T-cell (primary cell): ENCODE measurements at regions not wholly inside any gene's neighbourhood (a gene's known extent, or its start where the extent isn't known, plus 50 kb on each side); places are given as distances from the start of the nearest gene placed in this dataset.
"Not testable (repeated sequence)": the region's sequence is repeated elsewhere in the genome, so short reads cannot be mapped to it uniquely, and the experiment has no call there.

Source experiments
- ATAC-seq, 4 experiments: fragments of 200-7000 bp in 3 of 4; fragments of 150-1000 bp in 1 of 4; cut with Tn5 transposase; replicated peaks in 1 of 4; 1 replicate in 3 of 4; 2 replicates in 1 of 4; pipeline ENCODE4 v1.10.0; 2021; ENCODE audit warnings: moderate library complexity in 3 of 4, mild to moderate bottlenecking in 2 of 4, moderate number of reproducible peaks in 1 of 4
- CTCF ChIA-PET, 2 donors: fragments of 300-600 bp; sonication (Branson Sonifier 250); formaldehyde crosslinking; loops; one replicate each; lab custom pipeline; 2022; ENCODE audit warnings: antibody characterized with exemption in 2 of 2; lab: Charles Lee
- POLR2A ChIA-PET, 2 donors: fragments of 300-600 bp; sonication (Branson Sonifier 250); formaldehyde crosslinking; loops; one replicate each; lab custom pipeline; 2022; ENCODE audit warnings: antibody characterized with exemption in 2 of 2; lab: Charles Lee
- DNase-seq, 35 experiments: peaks; one replicate each; pipeline versions ENCODE4 v3.0.0 to v3.0.0-alpha.2; 2013 to 2023
- H3K27ac ChIP-seq: one replicate; pipeline ENCODE4 v1.5.1; 2013; ENCODE audit warnings: low read length
- H3K27me3 ChIP-seq, 2 experiments: replicated peaks in 1 of 2; 1 replicate in 1 of 2; 2 replicates in 1 of 2; pipeline versions ENCODE4 v1.6.1 to v1.7.0; 2013; ENCODE audit warnings: low read length in 1 of 2, mixed read lengths in 1 of 2; ENCODE audit not compliant: control insufficient read depth in 2 of 2, insufficient read depth in 2 of 2; ENCODE audit errors: extremely low read depth in 1 of 2
- H3K36me3 ChIP-seq, 2 donors: 1 replicate in 1 of 2; 2 replicates in 1 of 2; pipeline versions ENCODE4 v1.6.1 to v1.7.0; 2013; ENCODE audit warnings: low read length in 1 of 2; ENCODE audit not compliant: control insufficient read depth in 2 of 2, insufficient read depth in 1 of 2; ENCODE audit errors: extremely low read depth in 1 of 2
- H3K4me1 ChIP-seq, 2 experiments: 1 replicate in 1 of 2; 2 replicates in 1 of 2; pipeline versions ENCODE4 v1.6.1 to v1.7.0; 2013; ENCODE audit warnings: low read length in 2 of 2, mixed read lengths in 1 of 2; ENCODE audit not compliant: insufficient read depth in 2 of 2, control insufficient read depth in 1 of 2; ENCODE audit errors: extremely low read depth in 1 of 2
- H3K4me3 ChIP-seq, 2 donors: 1 replicate in 1 of 2; 2 replicates in 1 of 2; pipeline versions ENCODE4 v1.5.1 to v1.7.0; 2013; ENCODE audit warnings: mild to moderate bottlenecking in 2 of 2, low read length in 1 of 2, moderate library complexity in 1 of 2; ENCODE audit not compliant: control insufficient read depth in 1 of 2; ENCODE audit errors: extremely low read depth in 1 of 2
- H3K9me3 ChIP-seq: 2 replicates; pipeline ENCODE4 v1.7.0; 2013
- H3K27ac Mint-ChIP-seq, 2 donors: one replicate each; pipeline ENCODE4 v1.8.0; 2020 to 2021; ENCODE audit warnings: mild to moderate bottlenecking in 2 of 2, mixed read lengths in 2 of 2
- H3K27me3 Mint-ChIP-seq, 2 donors: one replicate each; pipeline ENCODE4 v1.8.0; 2021 to 2022; ENCODE audit warnings: mixed read lengths in 2 of 2
- H3K36me3 Mint-ChIP-seq: one replicate; pipeline ENCODE4 v1.8.0; 2021; ENCODE audit warnings: mixed read lengths
- H3K4me1 Mint-ChIP-seq, 3 donors: one replicate each; pipeline ENCODE4 v1.8.0; 2020 to 2022; ENCODE audit warnings: mixed read lengths in 3 of 3, mild to moderate bottlenecking in 1 of 3
- H3K4me3 Mint-ChIP-seq, 3 donors: one replicate each; pipeline ENCODE4 v1.8.0; 2020 to 2022; ENCODE audit warnings: mild to moderate bottlenecking in 3 of 3, mixed read lengths in 3 of 3, moderate library complexity in 3 of 3
- H3K9me3 Mint-ChIP-seq, 3 donors: one replicate each; pipeline ENCODE4 v1.8.0; 2020 to 2022; ENCODE audit warnings: mixed read lengths in 3 of 3
- whole genome bisulfite sequencing: methylation state at CpG from one replicate; pipeline ENCODE4 v1.1.5; 2013; ENCODE audit warnings: missing lambda C conversion rate; ENCODE audit not compliant: insufficient coverage; 5-methylcytosine and 5-hydroxymethylcytosine counted together

- H3K27me3 ChIP-seq, POLR2A ChIA-PET, H3K9me3 ChIP-seq, H3K4me1 Mint-ChIP-seq, DNase-seq, H3K36me3 ChIP-seq, H3K4me3 Mint-ChIP-seq, H3K27me3 Mint-ChIP-seq, ATAC-seq, H3K27ac Mint-ChIP-seq, H3K4me3 ChIP-seq, H3K9me3 Mint-ChIP-seq, H3K4me1 ChIP-seq, H3K27ac ChIP-seq, H3K36me3 Mint-ChIP-seq, CTCF ChIA-PET: not testable (repeated sequence)
- WGBS: no CpG with 5 or more reads among the region's 3 CpGs
These were observed 109.6 kb upstream of the NBPF9 start for GRCh38 chr1:149212946-149213345.

DNA sequence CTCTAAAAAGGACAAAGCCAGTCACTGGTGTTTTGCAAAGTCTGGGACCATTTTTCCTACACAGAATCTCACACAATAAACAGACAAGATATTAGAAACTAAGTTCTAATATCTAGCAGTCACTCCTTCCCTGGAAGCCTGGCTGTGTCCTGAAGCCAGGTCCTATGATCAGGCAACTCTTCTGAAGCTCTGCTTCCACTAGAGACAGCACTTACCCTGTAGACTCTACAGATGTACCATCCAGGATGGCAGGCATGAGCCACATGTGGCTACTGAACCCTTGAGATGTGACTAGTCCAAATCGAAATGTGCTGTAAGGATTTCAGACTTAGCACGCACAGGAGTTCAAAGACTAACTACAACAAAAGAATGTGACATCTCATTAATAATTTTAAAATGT is 110.3 kb upstream of the NBPF9 start:
- H3K9me3 Mint-ChIP-seq, H3K4me1 ChIP-seq, H3K27me3 Mint-ChIP-seq, H3K4me3 ChIP-seq, H3K9me3 ChIP-seq, ATAC-seq, POLR2A ChIA-PET, H3K27ac Mint-ChIP-seq, H3K4me1 Mint-ChIP-seq, DNase-seq, CTCF ChIA-PET, H3K27me3 ChIP-seq, H3K4me3 Mint-ChIP-seq, H3K27ac ChIP-seq, H3K36me3 ChIP-seq, H3K36me3 Mint-ChIP-seq: not testable (repeated sequence)
- no CpG with 5 or more reads among the region's 2 CpGs for WGBS

DNA sequence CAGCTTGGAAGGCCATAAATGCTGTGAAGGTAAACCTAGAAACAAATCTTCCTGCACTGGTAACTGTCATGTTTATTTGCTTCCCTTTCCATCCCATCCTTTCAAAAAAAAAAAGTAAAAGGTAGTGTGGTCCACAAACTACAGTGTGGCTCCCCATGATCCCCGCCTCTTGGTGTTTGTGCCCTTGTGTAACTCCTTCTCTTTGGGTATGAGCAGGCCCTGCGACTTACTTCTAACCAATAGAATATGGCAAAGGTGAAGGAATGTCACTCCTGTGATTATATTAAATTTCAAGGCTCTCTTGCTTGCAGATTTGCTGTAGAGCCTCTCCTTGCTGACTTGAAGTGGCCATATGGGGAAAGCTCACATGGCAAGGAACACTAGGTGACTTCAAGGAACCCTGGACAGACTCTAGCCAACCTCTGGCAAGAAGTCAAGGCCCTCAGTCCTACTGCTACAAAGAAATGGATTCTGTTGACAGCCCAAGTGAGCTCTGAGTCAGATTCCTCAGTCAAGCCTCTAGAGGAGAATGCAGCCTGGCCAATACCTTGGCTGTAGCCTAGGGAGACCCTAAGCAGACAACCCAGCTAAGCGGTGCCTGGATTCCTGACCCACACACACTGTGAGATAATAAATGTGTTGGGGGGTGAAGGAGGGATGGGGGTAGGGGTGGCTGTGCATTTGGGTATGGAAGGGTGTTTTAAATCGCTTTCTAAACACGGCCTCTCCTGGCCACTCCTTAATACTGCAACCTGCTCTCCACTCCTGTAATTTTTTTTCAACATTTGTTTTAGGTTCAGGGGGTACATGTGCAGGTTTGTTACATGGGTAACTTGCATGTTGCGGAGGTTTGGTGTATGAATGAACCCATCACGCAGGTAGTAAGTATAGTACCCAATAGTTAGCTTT is 115.0 kb upstream of the NBPF9 start:
- DNase-seq, H3K4me3 ChIP-seq, H3K27ac Mint-ChIP-seq, H3K9me3 Mint-ChIP-seq, H3K4me1 Mint-ChIP-seq, H3K27ac ChIP-seq, POLR2A ChIA-PET, H3K27me3 Mint-ChIP-seq, H3K36me3 Mint-ChIP-seq, H3K9me3 ChIP-seq, CTCF ChIA-PET, H3K36me3 ChIP-seq, H3K4me1 ChIP-seq, H3K4me3 Mint-ChIP-seq, H3K27me3 ChIP-seq: not testable (repeated sequence)
- no CpG with 5 or more reads among the region's 7 CpGs for WGBS
- ATAC-seq: peak in 1 of 4 experiments; percentile 43

- H3K4me3 ChIP-seq, H3K4me1 Mint-ChIP-seq, H3K4me1 ChIP-seq, H3K36me3 Mint-ChIP-seq, H3K27ac ChIP-seq, ATAC-seq, H3K27me3 Mint-ChIP-seq, H3K27ac Mint-ChIP-seq, CTCF ChIA-PET, H3K9me3 ChIP-seq, H3K36me3 ChIP-seq, H3K4me3 Mint-ChIP-seq, H3K9me3 Mint-ChIP-seq, POLR2A ChIA-PET, H3K27me3 ChIP-seq, DNase-seq: not testable (repeated sequence)
- no CpG with 5 or more reads among the region's 3 CpGs for WGBS
These were observed 116.2 kb upstream of the NBPF9 start for GRCh38 chr1:149219539-149219938.

GRCh38 chr1:149220463-149221074 is 117.2 kb upstream of the NBPF9 start:
- CTCF ChIA-PET, H3K27ac Mint-ChIP-seq, DNase-seq, H3K4me1 ChIP-seq, H3K27me3 ChIP-seq, H3K36me3 ChIP-seq, ATAC-seq, H3K4me1 Mint-ChIP-seq, H3K27ac ChIP-seq, H3K27me3 Mint-ChIP-seq, POLR2A ChIA-PET, H3K9me3 Mint-ChIP-seq, H3K4me3 Mint-ChIP-seq, H3K36me3 Mint-ChIP-seq, H3K4me3 ChIP-seq, H3K9me3 ChIP-seq: not testable (repeated sequence)
- WGBS: no CpG with 5 or more reads among the region's 4 CpGs

DNA sequence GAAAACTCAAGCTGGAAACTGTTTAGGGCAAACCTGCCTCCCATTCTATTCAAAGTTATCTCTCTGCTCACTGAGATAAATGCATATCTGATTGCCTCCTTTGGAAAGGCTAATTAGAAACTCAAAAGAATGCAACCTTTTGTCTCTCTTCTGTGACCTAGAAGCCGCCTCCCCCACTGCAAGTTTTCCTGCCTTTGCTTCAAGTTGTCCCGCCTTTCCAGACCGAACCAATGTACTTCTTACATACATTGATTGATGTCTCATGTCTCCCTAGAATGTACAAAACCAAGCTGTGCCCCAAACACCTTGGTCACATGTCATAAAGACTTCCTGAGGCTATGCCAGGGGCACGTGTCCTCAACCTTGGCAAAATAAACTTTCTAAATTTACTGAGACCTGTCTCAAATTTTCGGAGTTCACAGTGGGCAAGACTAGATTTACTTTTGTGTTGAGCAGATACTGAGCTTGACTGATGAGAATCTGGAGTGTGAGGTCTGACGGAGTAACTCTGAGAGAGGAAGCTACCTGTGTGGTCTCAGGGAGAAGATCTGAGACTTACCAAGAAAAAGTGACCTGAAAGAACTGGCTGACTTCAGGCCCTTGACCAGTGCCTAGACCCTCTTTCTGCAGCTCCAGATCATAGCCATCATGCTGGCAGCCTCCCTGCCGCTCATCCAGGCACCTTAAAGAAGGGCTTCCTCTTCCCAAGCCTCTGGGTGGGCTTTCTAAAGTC is 124.7 kb upstream of the NBPF9 start:
- not testable (repeated sequence) for H3K27me3 ChIP-seq, H3K4me3 Mint-ChIP-seq

More for the DNA sequence above, 124.7 kb upstream of the NBPF9 start:
- peak in 2 of 4 experiments; percentile 14 to 48 for ATAC-seq
- H3K27me3 Mint-ChIP-seq, H3K36me3 Mint-ChIP-seq, POLR2A ChIA-PET, CTCF ChIA-PET, H3K9me3 ChIP-seq, H3K27ac ChIP-seq, H3K4me3 ChIP-seq, H3K4me1 Mint-ChIP-seq, H3K4me1 ChIP-seq, H3K9me3 Mint-ChIP-seq, H3K36me3 ChIP-seq: not testable (repeated sequence)
- H3K27ac Mint-ChIP-seq: peak overlapping the region in 1 of 2 donors; percentile 49
- WGBS: no CpG with 5 or more reads among the region's 7 CpGs
- DNase-seq: peak in 1 of 35 experiments; percentile 0
